ENCODE measurements at regions not wholly inside any gene's neighbourhood (a gene's known extent, or its start where the extent isn't known, plus 50 kb on each side); places are given as distances from the start of the nearest gene placed in this dataset.

- DNase-seq = no peak
- in situ Hi-C loops (cut with MboI; ENCODE audit: low pct_ligation_motif_present in 1 of 4, low pct_unique_long_range_greater_than_20kb in 1 of 4, low sequenced_read_pairs in 3 of 4) (no loop called here), intact Hi-C loops (cut with DNase I; ENCODE audit: low total_unique reads) (no loop called here)
- 68 to 70% methylated on average over 3 to 9 of the region's 9 CpGs for WGBS, 2 donors (ENCODE audit: low coverage in 1 of 2)
- H3K9me3 ChIP-seq = no peaks in the 10 kb centered on the region
- H3K27me3 ChIP-seq = peaks cover 5% of the 10 kb centered on the region
- no peak overlapping the region for H3K27ac ChIP-seq
- TF ChIP-seq EP300 (IDR thresholded peaks at IDR 0.05; ENCODE audit: low read depth) = no peak
- TF ChIP-seq CTCF (IDR thresholded peaks at IDR 0.05) = no peak
- no peak for TF ChIP-seq POLR2A (IDR thresholded peaks at IDR 0.05)
- TF ChIP-seq POLR2AphosphoS5 (IDR thresholded peaks at IDR 0.05) = no peak
- H3K36me3 ChIP-seq = no peaks in the 10 kb centered on the region
- no peak overlapping the region for H3K4me3 ChIP-seq
- H3K4me1 ChIP-seq = no peaks in the 10 kb centered on the region
Measured at GRCh38 chr18:76660571-76661192, 161.7 kb upstream of the ZNF236 start.

- in situ Hi-C loops (cut with MboI; ENCODE audit: low pct_ligation_motif_present in 1 of 4, low pct_unique_long_range_greater_than_20kb in 1 of 4, low sequenced_read_pairs in 3 of 4) = no loop called here
- H3K4me3 ChIP-seq = no peak overlapping the region
- H3K4me1 ChIP-seq = no peaks in the 10 kb centered on the region
- no peak for TF ChIP-seq POLR2AphosphoS5 (IDR thresholded peaks at IDR 0.05)
- no peak for TF ChIP-seq CTCF (IDR thresholded peaks at IDR 0.05)
- TF ChIP-seq POLR2A (IDR thresholded peaks at IDR 0.05) = no peak
- no peak for TF ChIP-seq EP300 (IDR thresholded peaks at IDR 0.05; ENCODE audit: low read depth)
- no peaks in the 10 kb centered on the region for H3K9me3 ChIP-seq
- peaks cover 5% of the 10 kb centered on the region for H3K27me3 ChIP-seq
- WGBS, 2 donors (ENCODE audit: low coverage in 1 of 2) = 48% methylated on average over 7 of the region's 7 CpGs; no CpG with 5 or more reads in 1 of the 2 donors
- no peak for DNase-seq
- intact Hi-C loops (cut with DNase I; ENCODE audit: low total_unique reads) = no loop called here
- no peaks in the 10 kb centered on the region for H3K36me3 ChIP-seq
- no peak overlapping the region for H3K27ac ChIP-seq
Measured at GRCh38 chr18:76658627-76659026, 163.6 kb upstream of the ZNF516 start.

- Histone ChIP-seq H3K4me1 (no peaks in the 10 kb centered on the region), H3K36me3 (no peaks in the 10 kb centered on the region), H3K4me3 (no peak overlapping the region), H3K9me3 (no peaks in the 10 kb centered on the region), H3K27ac (no peak overlapping the region), H3K27me3 (peaks cover 5% of the 10 kb centered on the region)
- no peak for DNase-seq
- intact Hi-C loops (cut with DNase I; ENCODE audit: low total_unique reads) (no loop called here), in situ Hi-C loops (cut with MboI; ENCODE audit: low pct_ligation_motif_present in 1 of 4, low pct_unique_long_range_greater_than_20kb in 1 of 4, low sequenced_read_pairs in 3 of 4) (no loop called here)
- no peak for TF ChIP-seq POLR2AphosphoS5 (IDR thresholded peaks at IDR 0.05)
- no peak for TF ChIP-seq CTCF (IDR thresholded peaks at IDR 0.05)
- TF ChIP-seq POLR2A (IDR thresholded peaks at IDR 0.05) = no peak
- TF ChIP-seq EP300 (IDR thresholded peaks at IDR 0.05; ENCODE audit: low read depth) = no peak
- whole genome bisulfite sequencing, 2 donors (ENCODE audit: low coverage in 1 of 2) = 29 to 62% methylated on average over 2 to 9 of the region's 9 CpGs
Measured at GRCh38 chr18:76657911-76658470, 162.9 kb upstream of the ZNF516 start.

- Histone ChIP-seq H3K36me3 (no peaks in the 10 kb centered on the region), H3K27me3 (peaks cover 5% of the 10 kb centered on the region), H3K27ac (no peak overlapping the region), H3K4me3 (no peak overlapping the region), H3K9me3 (no peaks in the 10 kb centered on the region), H3K4me1 (no peaks in the 10 kb centered on the region)
- intact Hi-C loops (cut with DNase I; ENCODE audit: low total_unique reads) = no loop called here
- in situ Hi-C loops (cut with MboI; ENCODE audit: low pct_ligation_motif_present in 1 of 4, low pct_unique_long_range_greater_than_20kb in 1 of 4, low sequenced_read_pairs in 3 of 4) = no loop called here
- WGBS, 2 donors (ENCODE audit: low coverage in 1 of 2) = 25 to 34% methylated on average over 6 to 8 of the region's 8 CpGs
- TF ChIP-seq POLR2AphosphoS5 (IDR thresholded peaks at IDR 0.05) (no peak), CTCF (IDR thresholded peaks at IDR 0.05) (no peak)
- DNase-seq = no peak
Measured at GRCh38 chr18:76656925-76657827, 162.1 kb upstream of the ZNF516 start.

All from transverse colon (tissue), 4 donors.